Endothelial cell of umbilical vein (primary cell): ENCODE measurements at regions not wholly inside any gene's neighbourhood (a gene's known extent, or its start where the extent isn't known, plus 50 kb on each side); places are given as distances from the start of the nearest gene placed in this dataset.

Experiments used
- BruUV-seq: library from RNA; stranded (reverse); fragments of 400-500 nt; replicated peaks from 2 replicates; lab custom pipeline; 2021; lab: Mats Ljungman, UMichigan
- CTCF ChIA-PET: fragments of 300-600, 350-600 bp; sonication (Branson Sonifier 250); formaldehyde crosslinking; loops from one replicate; lab custom pipeline; 2021; ENCODE audit warnings: antibody characterized with exemption, inconsistent platforms; lab: Charles Lee
- POLR2A ChIA-PET: fragments of 300-600, 350-600 bp; sonication (Branson Sonifier 250); formaldehyde crosslinking; loops from one replicate; lab custom pipeline; 2021; ENCODE audit warnings: antibody characterized with exemption, inconsistent platforms; lab: Charles Lee
- DNase-seq: peaks from one replicate; pipeline ENCODE4 v3.0.0-alpha.2; 2011; ENCODE audit warnings: low read depth, low spot score
- FAIRE-seq: peaks from 2 replicates; lab custom pipeline; 2011; peaks lifted over from hg19 to GRCh38; lab: Jason Lieb, UNC
- H2AFZ ChIP-seq: 2 replicates; pipeline ENCODE4 v1.6.0; 2012; ENCODE audit warnings: low read depth, low read length, control low read depth, inconsistent platforms
- H3K27ac ChIP-seq: 2 replicates; pipeline ENCODE4 v1.5.1; 2011; ENCODE audit warnings: low read depth, mild to moderate bottlenecking, control low read depth, low read length, moderate library complexity; ENCODE audit not compliant: insufficient read depth
- H3K27me3 ChIP-seq, 2 experiments: 2 replicates each; pipeline versions ENCODE4 v1.6.0 to v1.6.1; 2011; ENCODE audit warnings: low read length in 2 of 2, mixed read lengths in 1 of 2; ENCODE audit not compliant: control insufficient read depth in 2 of 2, insufficient read depth in 2 of 2
- H3K36me3 ChIP-seq, 2 experiments: 2 replicates in 1 of 2; 3 replicates in 1 of 2; pipeline ENCODE4 v1.5.1; 2011; ENCODE audit warnings: low read length in 2 of 2, mild to moderate bottlenecking in 1 of 2, moderate library complexity in 1 of 2; ENCODE audit not compliant: control insufficient read depth in 2 of 2, insufficient read depth in 2 of 2; ENCODE audit errors: extremely low read depth in 1 of 2
- H3K4me1 ChIP-seq: 3 replicates; pipeline ENCODE4 v1.5.1; 2011; ENCODE audit warnings: mild to moderate bottlenecking, low read length; ENCODE audit not compliant: control insufficient read depth, insufficient read depth; ENCODE audit errors: extremely low read depth
- H3K4me2 ChIP-seq: 2 replicates; pipeline ENCODE4 v1.6.1; 2011; ENCODE audit warnings: low read length, control low read depth, mixed read lengths; ENCODE audit not compliant: insufficient read depth
- H3K4me3 ChIP-seq, 3 experiments: fragments of 200-600 bp in 1 of 3; sonication (generic), shearing (Covaris generic) in 1 of 3; replicated peaks in 1 of 3; 2 replicates each; pipeline ENCODE4 v1.5.1; 2011 to 2016; ENCODE audit warnings: control low read depth in 3 of 3, low read length in 3 of 3, mild to moderate bottlenecking in 2 of 3, inconsistent platforms in 1 of 3, low read depth in 1 of 3, moderate library complexity in 1 of 3; ENCODE audit not compliant: insufficient read depth in 1 of 3
- H3K79me2 ChIP-seq: 2 replicates; pipeline ENCODE4 v1.6.0; 2012; ENCODE audit warnings: low read length, inconsistent platforms; ENCODE audit not compliant: control insufficient read depth, insufficient read depth
- H3K9ac ChIP-seq: replicated peaks from 2 replicates; pipeline ENCODE3; 2011; ENCODE audit warnings: low read length, control low read depth; ENCODE audit not compliant: insufficient read depth; ENCODE audit errors: extremely low read depth
- H3K9me1 ChIP-seq: replicated peaks from 3 replicates; pipeline ENCODE4 v1.6.0; 2011; ENCODE audit warnings: mild to moderate bottlenecking, low read length; ENCODE audit not compliant: control insufficient read depth, insufficient read depth; ENCODE audit errors: extremely low read depth
- H3K9me3 ChIP-seq: replicated peaks from 2 replicates; pipeline ENCODE4 v1.5.1; 2012; ENCODE audit warnings: low read length, inconsistent platforms; ENCODE audit not compliant: control insufficient read depth, insufficient read depth
- H4K20me1 ChIP-seq: replicated peaks from 2 replicates; pipeline ENCODE3; 2011; ENCODE audit warnings: mild to moderate bottlenecking, low read length; ENCODE audit not compliant: control insufficient read depth, insufficient read depth; ENCODE audit errors: extremely low read depth
- CTCF ChIP-seq, 2 donors: IDR thresholded peaks; 1 replicate in 1 of 2; 2 replicates in 1 of 2; pipeline ENCODE4 v1.5.1; 2011; ENCODE audit warnings: low read length in 2 of 2, mild to moderate bottlenecking in 2 of 2, moderate library complexity in 2 of 2, control low read depth in 1 of 2, inconsistent platforms in 1 of 2, low read depth in 1 of 2; ENCODE audit not compliant: insufficient read depth in 1 of 2; ENCODE audit errors: extremely low read depth in 1 of 2
- EZH2 ChIP-seq: IDR thresholded peaks from 2 replicates; pipeline ENCODE4 v1.6.1; 2012; ENCODE audit warnings: borderline replicate concordance, low read depth, mild to moderate bottlenecking, moderate library complexity, low read length, inconsistent platforms; ENCODE audit not compliant: severe bottlenecking
- FOS ChIP-seq: IDR thresholded peaks from 2 replicates; pipeline ENCODE4 v1.6.1; 2011; ENCODE audit warnings: mild to moderate bottlenecking, low read length, moderate library complexity, borderline replicate concordance; ENCODE audit not compliant: insufficient read depth
- GATA2 ChIP-seq: IDR thresholded peaks from 2 replicates; pipeline ENCODE4 v1.7.0; 2011; ENCODE audit warnings: low read depth, mild to moderate bottlenecking, moderate library complexity, mixed read lengths, low read length; ENCODE audit not compliant: insufficient read length, insufficient read depth
- JUN ChIP-seq: IDR thresholded peaks from 2 replicates; pipeline ENCODE4 v1.6.1; 2011; ENCODE audit warnings: borderline replicate concordance, low read depth; ENCODE audit not compliant: insufficient read length, insufficient read depth
- MAX ChIP-seq: IDR thresholded peaks from 2 replicates; pipeline ENCODE4 v1.6.1; 2011; ENCODE audit not compliant: insufficient read depth, insufficient read length
- MYC ChIP-seq: IDR thresholded peaks from one replicate; pipeline ENCODE4 v1.6.1; 2011; ENCODE audit warnings: mild to moderate bottlenecking, low read depth, low read length
- POLR2A ChIP-seq: IDR thresholded peaks from 2 replicates; pipeline ENCODE4 v1.6.1; 2012; ENCODE audit warnings: low read depth, mild to moderate bottlenecking, control low read depth, low read length
- POLR2AphosphoS5 ChIP-seq: IDR thresholded peaks from 2 replicates; pipeline ENCODE4 v1.6.1; 2012; ENCODE audit warnings: low read depth, mild to moderate bottlenecking, control low read depth, low read length, moderate library complexity; ENCODE audit not compliant: insufficient read depth
- dilution Hi-C: fragments of 300-500 bp; cut with MboI; formaldehyde crosslinking; loops from one replicate; pipeline ENCODE4 v1.15.0; 2019; ENCODE audit warnings: low sequenced_read_pairs; ENCODE audit not compliant: extremely low pct_ligation_motif_present
- intact Hi-C: fragments of 100-400 bp; cut with micrococcal nuclease; formaldehyde crosslinking; loops from one replicate; pipeline ENCODE4 v1.10.0; 2022

GRCh38 chr3:105103139-105103538 is 263.6 kb upstream of the ALCAM start:
- BruUV-seq: no TSS peak
- no peak overlapping the region for H3K4me3 ChIP-seq
- dilution Hi-C loops: no loop called here
- H3K27ac ChIP-seq: no peak overlapping the region
- H2AFZ ChIP-seq: no peak overlapping the region
- no peak overlapping the region for H3K9ac ChIP-seq
- no peaks in the 10 kb centered on the region for H3K27me3 ChIP-seq
- no peaks in the 10 kb centered on the region for H4K20me1 ChIP-seq
- no peaks in the 10 kb centered on the region for H3K79me2 ChIP-seq
- no peaks in the 10 kb centered on the region for H3K9me1 ChIP-seq
- ChIA-PET POLR2A (no interaction called here), CTCF (no interaction called here)
- H3K4me1 ChIP-seq: no peaks in the 10 kb centered on the region
- DNase-seq (no peak), FAIRE-seq (no peak)
- no peaks in the 10 kb centered on the region for H3K9me3 ChIP-seq
- H3K4me2 ChIP-seq: no peak overlapping the region
- intact Hi-C loops: no loop called here
- no peaks in the 10 kb centered on the region for H3K36me3 ChIP-seq
- no peak for TF ChIP-seq GATA2
- no peak for TF ChIP-seq CTCF (IDR thresholded peaks at IDR 0.05; ENCODE audit: extremely low read depth in 1 of 2, insufficient read depth in 1 of 2, low read depth in 1 of 2, low read length in 2 of 2)
- TF ChIP-seq JUN: no peak
- TF ChIP-seq POLR2AphosphoS5: no peak
- TF ChIP-seq MAX: no peak
- no peak for TF ChIP-seq MYC
- no peak for TF ChIP-seq POLR2A
- no peak for TF ChIP-seq FOS
- TF ChIP-seq EZH2: no peak
